ENCODE measurements at regions not wholly inside any gene's neighbourhood (a gene's known extent, or its start where the extent isn't known, plus 50 kb on each side); places are given as distances from the start of the nearest gene placed in this dataset.

DNA sequence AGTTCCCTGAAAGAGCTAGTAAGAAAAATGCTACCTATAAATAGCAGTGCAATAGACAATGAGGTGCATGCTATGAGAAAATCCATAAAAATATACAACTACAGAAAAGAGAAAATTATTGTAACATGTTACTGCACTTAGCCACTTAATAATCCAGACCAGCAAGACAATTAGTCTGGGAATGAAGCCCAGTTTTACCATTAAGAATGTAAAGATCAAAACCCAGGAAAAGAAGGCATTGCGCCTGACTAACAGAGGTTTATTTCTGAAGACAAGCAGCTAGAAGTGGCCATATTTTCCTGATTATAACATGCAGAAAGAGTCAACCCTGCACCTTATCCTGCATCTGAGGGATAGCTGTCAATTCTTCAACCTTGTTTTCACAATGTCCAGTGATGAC is 276.4 kb upstream of the PRMT6 start (continued):
- TF ChIP-seq HIC2 (CRISPR knock-in tag; IDR thresholded peaks at IDR 0.05; ENCODE audit: low read depth): no peak
- TF ChIP-seq ZC3H4 (CRISPR knock-in tag; IDR thresholded peaks at IDR 0.05; ENCODE audit: borderline replicate concordance): no peak
- no peak for TF ChIP-seq ZNF572 (CRISPR knock-in tag; IDR thresholded peaks at IDR 0.05)
- no peak for TF ChIP-seq AHR (CRISPR knock-in tag; IDR thresholded peaks at IDR 0.05)
- TF ChIP-seq ZNF879 (CRISPR knock-in tag; IDR thresholded peaks at IDR 0.05): no peak
- TF ChIP-seq FOXK1 (CRISPR knock-in tag; IDR thresholded peaks at IDR 0.05; ENCODE audit: borderline replicate concordance, low read depth): no peak
- TF ChIP-seq PHB2 (IDR thresholded peaks at IDR 0.05; ENCODE audit: partially characterized antibody): no peak
- TF ChIP-seq, protein P1, sequence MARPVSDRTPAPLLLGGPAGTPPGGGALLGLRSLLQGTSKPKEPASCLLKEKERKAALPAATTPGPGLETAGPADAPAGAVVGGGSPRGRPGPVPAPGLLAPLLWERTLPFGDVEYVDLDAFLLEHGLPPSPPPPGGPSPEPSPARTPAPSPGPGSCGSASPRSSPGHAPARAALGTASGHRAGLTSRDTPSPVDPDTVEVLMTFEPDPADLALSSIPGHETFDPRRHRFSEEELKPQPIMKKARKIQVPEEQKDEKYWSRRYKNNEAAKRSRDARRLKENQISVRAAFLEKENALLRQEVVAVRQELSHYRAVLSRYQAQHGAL (CRISPR knock-in tag; IDR thresholded peaks at IDR 0.05; ENCODE audit: not compliant biosample characterization): no peak
- TF ChIP-seq FOXJ3 (CRISPR knock-in tag; IDR thresholded peaks at IDR 0.05; ENCODE audit: borderline replicate concordance): no peak
- TF ChIP-seq ZBTB7A (CRISPR knock-in tag; IDR thresholded peaks at IDR 0.05): no peak
- no peak for TF ChIP-seq NKX3-1 (CRISPR knock-in tag; IDR thresholded peaks at IDR 0.05)
- TF ChIP-seq, protein P2, sequence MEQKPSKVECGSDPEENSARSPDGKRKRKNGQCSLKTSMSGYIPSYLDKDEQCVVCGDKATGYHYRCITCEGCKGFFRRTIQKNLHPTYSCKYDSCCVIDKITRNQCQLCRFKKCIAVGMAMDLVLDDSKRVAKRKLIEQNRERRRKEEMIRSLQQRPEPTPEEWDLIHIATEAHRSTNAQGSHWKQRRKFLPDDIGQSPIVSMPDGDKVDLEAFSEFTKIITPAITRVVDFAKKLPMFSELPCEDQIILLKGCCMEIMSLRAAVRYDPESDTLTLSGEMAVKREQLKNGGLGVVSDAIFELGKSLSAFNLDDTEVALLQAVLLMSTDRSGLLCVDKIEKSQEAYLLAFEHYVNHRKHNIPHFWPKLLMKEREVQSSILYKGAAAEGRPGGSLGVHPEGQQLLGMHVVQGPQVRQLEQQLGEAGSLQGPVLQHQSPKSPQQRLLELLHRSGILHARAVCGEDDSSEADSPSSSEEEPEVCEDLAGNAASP (CRISPR knock-in tag; IDR thresholded peaks at IDR 0.05; ENCODE audit: borderline replicate concordance): no peak
